ENCODE measurements at regions not wholly inside any gene's neighbourhood (a gene's known extent, or its start where the extent isn't known, plus 50 kb on each side); places are given as distances from the start of the nearest gene placed in this dataset.
"Not testable (repeated sequence)": the region's sequence is repeated elsewhere in the genome, so short reads cannot be mapped to it uniquely, and the experiment has no call there.

DNA sequence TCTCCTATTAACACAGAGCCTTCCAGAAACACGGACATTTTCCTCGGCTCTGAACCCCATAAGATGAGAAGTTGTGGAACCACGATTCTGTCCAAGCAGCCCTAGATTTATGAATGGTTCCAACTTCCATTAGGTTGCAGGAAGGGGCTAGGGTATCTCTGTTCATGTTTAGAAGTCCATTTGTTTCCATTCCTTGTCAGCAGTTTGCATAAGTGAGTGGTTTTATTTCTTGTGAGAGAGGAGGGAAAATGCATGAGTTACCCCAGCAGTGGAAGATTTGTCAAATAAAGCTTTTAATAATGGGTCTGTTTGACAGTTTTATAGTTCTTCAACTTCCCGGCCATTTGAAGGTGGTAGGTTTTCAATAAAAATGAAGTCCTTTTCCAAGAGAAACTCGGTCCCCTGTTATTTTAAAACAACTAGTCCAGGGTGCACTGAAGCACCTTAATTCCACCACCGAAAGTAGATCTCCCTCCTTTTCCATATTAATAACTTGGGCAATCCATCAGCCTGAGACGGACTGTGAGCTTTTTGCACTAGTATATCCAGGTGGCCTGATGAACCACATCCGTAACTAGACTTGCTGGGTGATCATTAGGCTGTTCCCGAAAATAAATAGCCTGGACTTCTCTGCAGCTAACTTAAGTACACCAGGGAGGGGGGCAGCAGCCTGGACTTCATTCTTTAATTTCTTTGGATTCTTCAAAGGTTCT, 181.3 kb downstream of the TMEM114 start:
- H3K36me3 Mint-ChIP-seq (ENCODE audit: low read depth): no peaks in the 10 kb centered on the region
- H3K4me1 Mint-ChIP-seq (ENCODE audit: low read depth): no peaks in the 10 kb centered on the region
- no peak for DNase-seq (ENCODE audit: low spot score)
- no peak overlapping the region for H3K27ac Mint-ChIP-seq
- no peak overlapping the region for H3K4me3 Mint-ChIP-seq
- peaks cover 10% of the 10 kb centered on the region for H3K9me3 Mint-ChIP-seq
- no peaks in the 10 kb centered on the region for H3K27me3 Mint-ChIP-seq (ENCODE audit: low read depth)

DNA sequence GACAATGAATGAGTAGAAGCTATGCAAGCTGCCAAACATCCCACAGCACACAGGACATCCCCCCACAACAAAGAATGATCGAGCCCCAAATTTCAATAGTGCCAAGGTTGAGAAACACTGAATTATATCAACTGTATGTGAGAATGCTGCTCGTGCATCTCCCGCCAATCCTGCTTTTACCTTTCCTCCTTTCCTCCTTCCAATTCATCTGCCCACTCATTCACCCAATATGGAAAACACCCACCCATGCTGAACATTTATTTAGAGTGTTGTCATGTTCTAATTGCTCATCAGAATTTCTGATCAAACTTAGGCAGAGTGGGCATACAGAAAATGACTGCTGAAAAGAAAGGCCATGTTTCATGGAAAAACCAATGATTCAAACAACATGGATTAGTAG, 183.0 kb downstream of the TMEM114 start:
- H3K36me3 Mint-ChIP-seq (ENCODE audit: low read depth): no peaks in the 10 kb centered on the region
- no peaks in the 10 kb centered on the region for H3K4me1 Mint-ChIP-seq (ENCODE audit: low read depth)
- H3K27me3 Mint-ChIP-seq (ENCODE audit: low read depth): no peaks in the 10 kb centered on the region
- H3K4me3 Mint-ChIP-seq: no peak overlapping the region
- peaks cover 10% of the 10 kb centered on the region for H3K9me3 Mint-ChIP-seq
- DNase-seq (ENCODE audit: low spot score): no peak
- H3K27ac Mint-ChIP-seq: no peak overlapping the region

GRCh38 chr16:8403978-8404749, 186.1 kb downstream of the TMEM114 start:
- H3K27me3 Mint-ChIP-seq (ENCODE audit: low read depth): no peaks in the 10 kb centered on the region
- no peak overlapping the region for H3K4me3 Mint-ChIP-seq
- H3K4me1 Mint-ChIP-seq (ENCODE audit: low read depth): no peaks in the 10 kb centered on the region

DNA sequence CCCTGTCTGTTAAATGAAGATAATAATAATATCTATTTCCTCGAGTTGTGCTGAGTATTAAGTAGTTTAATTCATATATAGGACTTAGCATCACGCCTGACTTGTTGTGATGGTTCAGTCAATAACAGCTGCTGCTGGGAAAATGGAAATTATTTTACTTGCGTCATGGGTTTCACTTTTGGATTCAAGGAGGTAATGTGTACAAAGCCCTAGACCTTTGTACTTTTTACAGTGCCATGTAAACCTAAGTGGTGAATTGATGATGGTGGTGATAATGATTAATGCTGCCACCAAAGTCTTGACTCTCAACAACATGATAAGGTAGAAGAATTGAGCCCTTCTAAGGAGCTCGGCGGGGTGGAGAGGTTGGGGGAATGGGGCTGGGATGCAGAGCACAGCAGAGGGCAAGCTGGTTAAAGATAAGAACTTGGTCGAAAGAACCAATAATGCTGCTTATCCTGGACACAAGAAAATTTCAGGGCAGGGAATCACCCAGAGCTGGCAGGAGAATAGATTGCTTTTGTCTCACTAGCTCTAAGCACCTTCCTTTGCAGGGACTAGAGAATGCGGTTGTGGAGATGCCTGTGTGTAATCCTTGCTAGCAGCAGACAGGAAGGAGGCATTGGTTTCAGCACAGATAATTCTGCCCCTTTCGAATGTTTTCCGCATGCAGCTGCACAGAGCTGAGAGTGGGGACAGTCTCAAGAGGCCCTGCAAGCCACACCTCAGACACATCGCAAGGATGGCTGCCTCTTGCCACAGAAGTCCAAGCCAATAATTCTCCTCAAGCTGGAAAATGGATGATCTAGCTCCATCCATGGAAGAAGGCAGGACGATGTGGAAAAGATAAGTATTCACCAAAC, 187.1 kb downstream of the TMEM114 start:
- H3K4me3 Mint-ChIP-seq: no peak overlapping the region
- no peaks in the 10 kb centered on the region for H3K27me3 Mint-ChIP-seq (ENCODE audit: low read depth)
- H3K4me1 Mint-ChIP-seq (ENCODE audit: low read depth): no peaks in the 10 kb centered on the region
- H3K9me3 Mint-ChIP-seq: peaks cover 4% of the 10 kb centered on the region
- H3K27ac Mint-ChIP-seq: no peak overlapping the region
- DNase-seq (ENCODE audit: low spot score): no peak
- no peaks in the 10 kb centered on the region for H3K36me3 Mint-ChIP-seq (ENCODE audit: low read depth)

More at GRCh38 chr16:8403978-8404749, 186.1 kb downstream of the TMEM114 start:
- no peaks in the 10 kb centered on the region for H3K36me3 Mint-ChIP-seq (ENCODE audit: low read depth)
- H3K9me3 Mint-ChIP-seq: peaks cover 4% of the 10 kb centered on the region
- H3K27ac Mint-ChIP-seq: no peak overlapping the region
- DNase-seq (ENCODE audit: low spot score): no peak

GRCh38 chr16:8400683-8401082, 189.6 kb downstream of the TMEM114 start:
- H3K36me3 Mint-ChIP-seq (ENCODE audit: low read depth); DNase-seq (ENCODE audit: low spot score); H3K4me1 Mint-ChIP-seq (ENCODE audit: low read depth); H3K4me3 Mint-ChIP-seq; H3K27ac Mint-ChIP-seq; H3K27me3 Mint-ChIP-seq (ENCODE audit: low read depth): not testable (repeated sequence)
- peaks cover 14% of the 10 kb centered on the region for H3K9me3 Mint-ChIP-seq

- Mint-ChIP-seq H3K4me3 (no peak overlapping the region), H3K9me3 (peaks cover 17% of the 10 kb centered on the region), H3K27ac (no peak overlapping the region), H3K4me1 (ENCODE audit: low read depth) (no peaks in the 10 kb centered on the region), H3K27me3 (ENCODE audit: low read depth) (no peaks in the 10 kb centered on the region), H3K36me3 (ENCODE audit: low read depth) (no peaks in the 10 kb centered on the region)
- DNase-seq (ENCODE audit: low spot score): no peak
Observed at GRCh38 chr16:8398548-8398947, 191.8 kb downstream of the TMEM114 start.

DNA sequence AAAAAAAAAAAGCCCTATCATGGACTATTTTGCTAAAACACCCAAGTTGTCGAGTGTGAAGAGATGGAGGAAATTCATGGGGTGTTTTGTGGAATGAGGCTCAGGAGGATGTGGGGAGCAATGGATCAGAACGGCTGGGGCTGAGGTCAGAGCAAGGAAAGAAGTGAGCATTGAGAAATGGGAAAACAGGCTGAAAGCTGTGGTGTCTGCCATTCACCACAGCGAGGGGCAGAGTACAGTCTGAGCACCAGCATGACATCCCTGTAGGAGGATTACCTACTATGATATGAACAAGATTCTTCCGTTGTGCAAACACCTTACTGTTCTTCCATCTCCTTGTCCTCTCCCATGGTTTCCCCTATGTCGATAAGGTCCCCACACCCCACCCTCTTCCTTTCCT, 193.1 kb downstream of the TMEM114 start:
- peaks cover 17% of the 10 kb centered on the region for H3K9me3 Mint-ChIP-seq
- no peaks in the 10 kb centered on the region for H3K27me3 Mint-ChIP-seq (ENCODE audit: low read depth)
- H3K4me3 Mint-ChIP-seq: no peak overlapping the region
- H3K27ac Mint-ChIP-seq: no peak overlapping the region
- no peak for DNase-seq (ENCODE audit: low spot score)
- no peaks in the 10 kb centered on the region for H3K36me3 Mint-ChIP-seq (ENCODE audit: low read depth)
- H3K4me1 Mint-ChIP-seq (ENCODE audit: low read depth): no peaks in the 10 kb centered on the region

DNA sequence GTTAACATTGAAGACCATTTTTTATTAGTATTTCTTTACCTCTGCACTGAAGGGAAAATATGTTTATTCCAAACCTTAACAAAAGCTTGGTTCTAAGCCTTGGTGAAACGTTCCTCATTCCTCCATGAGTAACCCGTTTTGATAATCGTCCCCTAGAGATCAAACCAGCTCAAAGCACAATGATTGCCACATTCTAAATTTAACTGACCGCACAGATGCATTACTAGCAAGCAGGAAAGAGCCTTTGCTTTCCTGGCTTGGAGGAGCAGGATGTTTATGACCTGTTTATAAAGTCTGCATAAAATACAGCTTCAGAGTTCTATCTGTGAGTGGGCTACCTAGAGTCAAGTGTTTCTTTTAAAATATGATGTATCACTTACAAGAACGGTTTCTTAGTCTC, 193.8 kb downstream of the TMEM114 start:
- Mint-ChIP-seq H3K36me3 (ENCODE audit: low read depth) (no peaks in the 10 kb centered on the region), H3K4me1 (ENCODE audit: low read depth) (no peaks in the 10 kb centered on the region), H3K27ac (no peak overlapping the region), H3K4me3 (no peak overlapping the region), H3K9me3 (peaks cover 17% of the 10 kb centered on the region), H3K27me3 (ENCODE audit: low read depth) (no peaks in the 10 kb centered on the region)
- DNase-seq (ENCODE audit: low spot score): no peak

- Mint-ChIP-seq H3K27ac (no peak overlapping the region), H3K27me3 (ENCODE audit: low read depth) (no peaks in the 10 kb centered on the region), H3K4me3 (no peak overlapping the region), H3K4me1 (ENCODE audit: low read depth) (no peaks in the 10 kb centered on the region), H3K36me3 (ENCODE audit: low read depth) (no peaks in the 10 kb centered on the region), H3K9me3 (peaks cover 17% of the 10 kb centered on the region)
- DNase-seq (ENCODE audit: low spot score): no peak
Observed at GRCh38 chr16:8391257-8391656, 199.1 kb downstream of the TMEM114 start.

GRCh38 chr16:8388684-8389083, 201.6 kb downstream of the TMEM114 start:
- H3K36me3 Mint-ChIP-seq (ENCODE audit: low read depth): no peaks in the 10 kb centered on the region

DNA sequence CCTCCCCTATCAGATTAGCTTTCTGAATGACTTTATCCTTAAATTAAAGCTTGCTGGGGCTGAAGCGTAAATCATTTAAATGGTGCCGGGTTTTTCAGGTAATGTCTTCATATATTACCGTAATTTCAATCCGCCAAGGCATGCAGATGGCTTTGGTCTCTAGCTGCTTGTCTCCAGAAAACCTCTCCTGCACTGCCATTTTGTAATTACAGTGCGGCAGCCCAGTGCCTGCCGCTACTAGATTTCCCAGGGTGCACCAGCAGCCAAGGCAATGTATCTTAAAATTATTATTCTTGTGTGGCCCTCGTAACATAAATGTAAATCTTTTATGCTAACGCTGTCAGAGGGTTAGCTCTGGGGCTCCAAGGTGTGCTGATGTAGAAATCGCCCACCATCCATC, 208.5 kb downstream of the TMEM114 start:
- no peak for DNase-seq (ENCODE audit: low spot score)
- no peaks in the 10 kb centered on the region for H3K4me1 Mint-ChIP-seq (ENCODE audit: low read depth)
- H3K27me3 Mint-ChIP-seq (ENCODE audit: low read depth): no peaks in the 10 kb centered on the region
- no peak overlapping the region for H3K4me3 Mint-ChIP-seq
- H3K9me3 Mint-ChIP-seq: peaks cover 30% of the 10 kb centered on the region
- H3K27ac Mint-ChIP-seq: no peak overlapping the region
- H3K36me3 Mint-ChIP-seq (ENCODE audit: low read depth): no peaks in the 10 kb centered on the region

More at GRCh38 chr16:8388684-8389083, 201.6 kb downstream of the TMEM114 start:
- Mint-ChIP-seq H3K4me3 (no peak overlapping the region), H3K4me1 (ENCODE audit: low read depth) (no peaks in the 10 kb centered on the region), H3K9me3 (peaks cover 14% of the 10 kb centered on the region), H3K27ac (no peak overlapping the region), H3K27me3 (ENCODE audit: low read depth) (no peaks in the 10 kb centered on the region)
- no peak for DNase-seq (ENCODE audit: low spot score)

DNA sequence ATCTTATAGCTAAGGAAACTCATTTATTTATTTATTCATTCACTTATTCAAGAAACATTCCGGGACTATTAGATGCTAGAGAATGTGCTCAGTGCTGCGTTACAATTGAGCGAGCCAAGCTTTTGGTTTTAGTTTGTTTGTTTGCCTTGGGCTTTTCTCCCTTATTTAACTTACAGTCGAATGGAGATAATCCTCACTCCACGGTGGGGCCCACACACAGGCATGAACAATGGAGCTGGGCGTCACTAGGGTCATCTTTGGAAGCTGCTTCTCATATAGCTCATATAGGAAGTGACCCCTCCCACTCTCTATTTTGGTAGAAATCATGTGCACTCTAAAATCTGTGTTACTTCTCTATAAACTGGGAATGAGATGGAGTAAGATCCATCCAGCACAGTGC, 210.0 kb downstream of the TMEM114 start:
- Mint-ChIP-seq H3K27me3 (ENCODE audit: low read depth) (no peaks in the 10 kb centered on the region), H3K36me3 (ENCODE audit: low read depth) (no peaks in the 10 kb centered on the region), H3K9me3 (peaks cover 35% of the 10 kb centered on the region), H3K4me3 (no peak overlapping the region), H3K27ac (no peak overlapping the region), H3K4me1 (ENCODE audit: low read depth) (no peaks in the 10 kb centered on the region)
- no peak for DNase-seq (ENCODE audit: low spot score)

DNA sequence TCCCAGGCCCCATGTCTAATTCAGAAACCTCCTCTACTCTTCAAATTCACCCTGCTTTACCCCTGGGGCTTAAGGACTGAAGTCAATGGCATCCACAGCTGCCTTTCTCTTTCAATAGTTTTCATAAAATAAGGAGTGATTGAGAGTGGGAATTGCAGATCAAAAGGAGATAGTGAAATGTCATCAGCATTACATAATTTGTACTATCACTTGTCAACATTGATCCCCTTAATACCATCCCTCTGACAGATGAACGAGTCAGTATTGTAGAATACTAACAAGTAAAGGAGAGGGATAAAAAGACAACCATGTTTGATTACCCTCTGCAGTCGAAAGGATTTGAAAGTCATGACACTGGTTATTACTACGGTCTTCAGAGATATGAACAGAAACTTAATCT, 212.4 kb downstream of the TMEM114 start:
- H3K9me3 Mint-ChIP-seq: peaks cover 40% of the 10 kb centered on the region
- H3K36me3 Mint-ChIP-seq (ENCODE audit: low read depth): no peaks in the 10 kb centered on the region
- H3K27ac Mint-ChIP-seq: no peak overlapping the region
- H3K4me1 Mint-ChIP-seq (ENCODE audit: low read depth): no peaks in the 10 kb centered on the region
- H3K27me3 Mint-ChIP-seq (ENCODE audit: low read depth): no peaks in the 10 kb centered on the region
- no peak for DNase-seq (ENCODE audit: low spot score)
- no peak overlapping the region for H3K4me3 Mint-ChIP-seq

DNA sequence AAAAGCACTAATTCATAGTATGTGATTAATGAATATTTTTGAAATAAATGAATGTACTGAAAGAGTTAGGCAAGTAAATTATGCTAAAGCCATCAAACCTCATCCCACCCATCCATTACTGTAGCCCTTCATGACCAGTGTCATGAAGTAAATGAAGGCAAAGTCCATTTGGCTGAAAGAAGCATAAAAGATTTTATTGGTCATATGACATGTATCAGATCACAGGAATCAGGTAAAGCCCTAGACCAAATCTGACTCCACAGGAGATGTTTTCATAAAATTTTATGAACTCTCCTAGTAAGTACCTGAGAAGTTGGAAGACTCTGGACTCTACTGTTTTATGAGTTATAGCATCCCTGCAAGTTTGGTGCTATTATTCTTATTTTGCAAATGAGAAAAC, 213.5 kb downstream of the TMEM114 start:
- H3K9me3 Mint-ChIP-seq: peaks cover 45% of the 10 kb centered on the region
- H3K4me3 Mint-ChIP-seq: no peak overlapping the region
- H3K4me1 Mint-ChIP-seq (ENCODE audit: low read depth): no peaks in the 10 kb centered on the region
- no peaks in the 10 kb centered on the region for H3K27me3 Mint-ChIP-seq (ENCODE audit: low read depth)
- H3K27ac Mint-ChIP-seq: no peak overlapping the region
- no peak for DNase-seq (ENCODE audit: low spot score)
- no peaks in the 10 kb centered on the region for H3K36me3 Mint-ChIP-seq (ENCODE audit: low read depth)
